ENCODE measurements at regions not wholly inside any gene's neighbourhood (a gene's known extent, or its start where the extent isn't known, plus 50 kb on each side); places are given as distances from the start of the nearest gene placed in this dataset.
A peak's percentile ranks its signal among the peaks of the same experiment; 100 is the strongest.

DNA sequence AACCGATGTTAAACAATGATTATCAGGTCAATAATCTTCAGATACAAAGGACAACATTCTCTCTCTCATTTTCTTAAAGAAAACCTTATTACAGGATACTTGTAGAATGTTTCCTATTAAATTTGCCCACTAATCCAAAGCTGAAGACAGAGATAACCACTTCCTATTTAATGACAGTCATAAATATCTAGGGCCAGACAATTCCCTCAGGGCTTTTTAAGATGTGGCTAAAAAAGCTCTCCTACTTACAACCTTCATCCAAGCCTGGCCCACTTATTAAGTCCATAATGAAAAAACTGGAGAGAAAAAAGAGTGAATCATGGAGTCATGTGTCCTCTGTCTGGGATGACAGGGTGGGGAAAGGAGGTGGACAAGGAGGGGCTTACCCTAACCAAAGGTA is 235.9 kb downstream of the KLF12 start:
- no peaks in the 10 kb centered on the region for H3K9me3 ChIP-seq (ENCODE audit: control insufficient read depth in 2 of 2, insufficient read depth in 1 of 2, low read depth in 1 of 2, low read length in 1 of 2)
- WGBS, 3 donors: 65 to 83% (median 69%) methylated on average over 1 of the region's 1 CpG
- H3K4me1 ChIP-seq (ENCODE audit: control insufficient read depth in 3 of 3, insufficient read depth in 2 of 3, low read depth in 1 of 3, low read length in 2 of 3): no peaks in the 10 kb centered on the region
- H3K36me3 ChIP-seq (ENCODE audit: control insufficient read depth in 3 of 3, insufficient read depth in 2 of 3, low read depth in 1 of 3, low read length in 3 of 3): no peaks in the 10 kb centered on the region
- no peaks in the 10 kb centered on the region for H3K27me3 ChIP-seq (ENCODE audit: control insufficient read depth in 3 of 3, insufficient read depth in 3 of 3, low read length in 3 of 3)
- no peak for DNase-seq
- FAIRE-seq: no peak
- H3K4me3 ChIP-seq (ENCODE audit: low read depth in 1 of 3, low read length in 3 of 3): no peak overlapping the region
- H3K27ac ChIP-seq (ENCODE audit: low read depth in 1 of 3, low read length in 2 of 3): no peak overlapping the region

DNA sequence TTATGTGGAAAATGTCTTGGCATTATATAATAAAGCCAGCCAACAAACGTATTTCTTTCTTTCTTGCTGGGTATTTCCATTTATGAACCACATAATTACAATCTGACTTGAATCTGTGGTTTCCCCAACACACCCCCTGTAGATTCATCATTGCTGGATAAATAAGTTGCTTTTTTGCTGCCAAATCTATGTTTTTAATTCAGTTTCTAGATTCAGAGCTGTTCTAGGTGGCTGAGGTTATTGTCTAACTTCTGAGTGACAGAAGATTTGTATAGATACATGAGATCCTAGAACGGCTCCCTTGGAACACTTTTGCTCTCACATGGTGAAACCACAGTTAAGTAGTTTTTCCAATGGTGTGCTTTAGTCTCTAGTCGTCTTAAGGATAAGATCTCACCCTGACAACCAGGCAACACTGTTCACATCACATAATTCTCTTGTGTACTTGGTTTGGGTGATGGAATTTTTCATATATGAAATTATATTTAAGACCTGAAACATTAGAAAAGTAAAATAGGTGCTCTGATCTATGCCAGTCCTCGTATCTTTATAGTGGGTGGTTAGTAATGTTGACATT is 239.1 kb downstream of the KLF12 start:
- Histone ChIP-seq H3K4me1 (ENCODE audit: control insufficient read depth in 3 of 3, insufficient read depth in 2 of 3, low read depth in 1 of 3, low read length in 2 of 3) (no peaks in the 10 kb centered on the region), H3K27ac (ENCODE audit: low read depth in 1 of 3, low read length in 2 of 3) (no peak overlapping the region), H3K9me3 (ENCODE audit: control insufficient read depth in 2 of 2, insufficient read depth in 1 of 2, low read depth in 1 of 2, low read length in 1 of 2) (no peaks in the 10 kb centered on the region), H3K4me3 (ENCODE audit: low read depth in 1 of 3, low read length in 3 of 3) (no peak overlapping the region), H3K36me3 (ENCODE audit: control insufficient read depth in 3 of 3, insufficient read depth in 2 of 3, low read depth in 1 of 3, low read length in 3 of 3) (no peaks in the 10 kb centered on the region), H3K27me3 (ENCODE audit: control insufficient read depth in 3 of 3, insufficient read depth in 3 of 3, low read length in 3 of 3) (no peaks in the 10 kb centered on the region)
- 75 to 84% (median 81%) methylated on average over 4 of the region's 4 CpGs for WGBS, 3 donors
- FAIRE-seq (no peak), DNase-seq (no peak)

DNA sequence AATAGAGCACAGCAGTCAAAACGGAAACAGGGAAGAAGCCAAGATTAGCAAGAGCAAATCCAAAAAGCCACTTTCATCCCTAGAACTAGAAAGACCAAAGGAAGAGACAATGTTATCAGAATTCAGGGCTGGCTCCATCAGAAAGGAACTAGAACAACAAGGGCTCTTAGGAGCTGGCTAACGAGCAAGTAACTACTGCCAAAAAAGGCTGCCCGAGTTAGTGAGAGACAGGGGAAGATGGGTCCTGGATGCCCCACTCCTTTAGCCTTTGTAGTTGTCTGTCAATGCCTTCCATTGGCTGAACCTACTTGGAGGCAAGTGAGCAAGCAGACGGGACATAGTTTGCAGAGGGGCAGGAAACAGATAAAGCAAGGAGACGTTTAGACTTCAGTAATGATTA is 240.4 kb downstream of the KLF12 start:
- Histone ChIP-seq H3K27ac (ENCODE audit: low read depth in 1 of 3, low read length in 2 of 3) (no peak overlapping the region), H3K4me3 (ENCODE audit: low read depth in 1 of 3, low read length in 3 of 3) (no peak overlapping the region), H3K9me3 (ENCODE audit: control insufficient read depth in 2 of 2, insufficient read depth in 1 of 2, low read depth in 1 of 2, low read length in 1 of 2) (no peaks in the 10 kb centered on the region), H3K36me3 (ENCODE audit: control insufficient read depth in 3 of 3, insufficient read depth in 2 of 3, low read depth in 1 of 3, low read length in 3 of 3) (no peaks in the 10 kb centered on the region), H3K4me1 (ENCODE audit: control insufficient read depth in 3 of 3, insufficient read depth in 2 of 3, low read depth in 1 of 3, low read length in 2 of 3) (no peaks in the 10 kb centered on the region), H3K27me3 (ENCODE audit: control insufficient read depth in 3 of 3, insufficient read depth in 3 of 3, low read length in 3 of 3) (no peaks in the 10 kb centered on the region)
- FAIRE-seq: no peak
- no peak for DNase-seq
- WGBS, 3 donors: 78 to 84% (median 82%) methylated on average over 5 of the region's 5 CpGs

DNA sequence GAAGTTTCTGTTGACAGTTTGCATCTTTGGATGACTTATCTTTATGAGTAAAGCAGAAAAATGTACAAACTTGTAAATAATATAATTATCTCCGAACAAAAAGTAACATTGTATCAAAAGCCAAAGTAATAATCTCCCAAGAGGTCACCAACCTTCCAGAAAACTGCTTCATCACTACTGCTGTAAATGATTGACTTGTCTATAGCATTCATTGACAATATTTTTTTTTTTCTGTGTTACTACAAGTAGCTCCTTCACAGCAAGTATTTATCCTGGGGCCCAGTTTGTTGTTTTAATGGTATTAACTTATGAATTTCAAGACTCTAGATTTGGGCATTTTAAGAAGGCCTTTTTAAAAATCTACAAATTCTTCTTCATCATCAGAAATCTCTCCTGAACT is 242.4 kb downstream of the KLF12 start:
- peak in 1 of 2 donors; percentile 42 for DNase-seq
- no peaks in the 10 kb centered on the region for H3K4me1 ChIP-seq (ENCODE audit: control insufficient read depth in 3 of 3, insufficient read depth in 2 of 3, low read depth in 1 of 3, low read length in 2 of 3)
- H3K9me3 ChIP-seq (ENCODE audit: control insufficient read depth in 2 of 2, insufficient read depth in 1 of 2, low read depth in 1 of 2, low read length in 1 of 2): no peaks in the 10 kb centered on the region
- no peak overlapping the region for H3K27ac ChIP-seq (ENCODE audit: low read depth in 1 of 3, low read length in 2 of 3)
- H3K36me3 ChIP-seq (ENCODE audit: control insufficient read depth in 3 of 3, insufficient read depth in 2 of 3, low read depth in 1 of 3, low read length in 3 of 3): peaks cover 0 to 2% (median 0%) of the 10 kb centered on the region in 3 donors
- 31 to 74% (median 53%) methylated on average over 1 of the region's 1 CpG for WGBS, 3 donors
- no peaks in the 10 kb centered on the region for H3K27me3 ChIP-seq (ENCODE audit: control insufficient read depth in 3 of 3, insufficient read depth in 3 of 3, low read length in 3 of 3)
- peak; percentile 5 for FAIRE-seq
- no peak overlapping the region for H3K4me3 ChIP-seq (ENCODE audit: low read depth in 1 of 3, low read length in 3 of 3)

DNA sequence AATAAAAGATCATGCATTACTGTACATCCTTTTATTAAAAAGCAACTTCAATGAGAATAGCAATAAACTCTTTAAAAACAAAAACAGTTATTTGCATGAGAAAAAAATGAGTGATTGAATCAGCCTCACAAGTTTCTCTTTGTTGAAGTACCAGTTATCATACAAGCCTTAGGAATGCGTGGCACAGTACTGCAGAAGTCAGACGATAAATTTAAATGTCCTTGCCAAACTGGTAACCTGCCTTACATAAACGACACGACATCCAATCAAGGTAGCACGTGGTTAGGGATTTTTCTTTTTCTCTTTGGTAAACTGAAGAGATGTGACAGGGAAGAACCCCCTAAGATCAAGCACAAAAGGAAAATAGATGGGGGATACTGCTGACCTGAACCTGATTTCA is 251.0 kb downstream of the KLF12 start:
- FAIRE-seq: no peak
- H3K9me3 ChIP-seq (ENCODE audit: control insufficient read depth in 2 of 2, insufficient read depth in 1 of 2, low read depth in 1 of 2, low read length in 1 of 2): no peaks in the 10 kb centered on the region
- no peaks in the 10 kb centered on the region for H3K4me1 ChIP-seq (ENCODE audit: control insufficient read depth in 3 of 3, insufficient read depth in 2 of 3, low read depth in 1 of 3, low read length in 2 of 3)
- 79 to 85% (median 85%) methylated on average over 5 of the region's 5 CpGs for WGBS, 3 donors
- H3K36me3 ChIP-seq (ENCODE audit: control insufficient read depth in 3 of 3, insufficient read depth in 2 of 3, low read depth in 1 of 3, low read length in 3 of 3): peaks cover 0 to 2% (median 0%) of the 10 kb centered on the region in 3 donors
- no peak for DNase-seq
- H3K27me3 ChIP-seq (ENCODE audit: control insufficient read depth in 3 of 3, insufficient read depth in 3 of 3, low read length in 3 of 3): no peaks in the 10 kb centered on the region
- H3K4me3 ChIP-seq (ENCODE audit: low read depth in 1 of 3, low read length in 3 of 3): no peak overlapping the region
- H3K27ac ChIP-seq (ENCODE audit: low read depth in 1 of 3, low read length in 2 of 3): no peak overlapping the region

DNA sequence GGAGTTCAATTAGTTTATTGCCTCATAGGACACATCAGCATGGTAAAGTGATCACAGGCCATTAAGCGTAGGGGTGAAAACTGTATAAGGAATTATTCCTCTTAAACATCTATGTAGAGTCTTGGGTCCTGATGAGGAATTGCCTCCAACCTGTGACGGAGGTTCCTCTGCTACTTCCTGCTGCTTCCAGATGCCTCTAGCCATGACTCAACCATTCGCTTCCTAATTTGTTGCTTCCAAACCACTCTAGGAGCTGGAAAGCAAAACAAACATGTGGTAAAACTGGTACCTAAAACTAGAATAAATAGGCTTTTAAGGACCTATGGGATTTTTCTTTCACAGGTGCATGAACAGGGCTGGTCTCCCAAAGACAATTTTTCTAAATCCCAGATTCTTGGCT is 253.8 kb downstream of the KLF12 start:
- Histone ChIP-seq H3K4me1 (ENCODE audit: control insufficient read depth in 3 of 3, insufficient read depth in 2 of 3, low read depth in 1 of 3, low read length in 2 of 3) (no peaks in the 10 kb centered on the region), H3K4me3 (ENCODE audit: low read depth in 1 of 3, low read length in 3 of 3) (no peak overlapping the region), H3K27me3 (ENCODE audit: control insufficient read depth in 3 of 3, insufficient read depth in 3 of 3, low read length in 3 of 3) (no peaks in the 10 kb centered on the region), H3K36me3 (ENCODE audit: control insufficient read depth in 3 of 3, insufficient read depth in 2 of 3, low read depth in 1 of 3, low read length in 3 of 3) (no peaks in the 10 kb centered on the region), H3K9me3 (ENCODE audit: control insufficient read depth in 2 of 2, insufficient read depth in 1 of 2, low read depth in 1 of 2, low read length in 1 of 2) (peaks cover 0 to 4% of the 10 kb centered on the region in 2 donors), H3K27ac (ENCODE audit: low read depth in 1 of 3, low read length in 2 of 3) (no peak overlapping the region)
- FAIRE-seq: no peak
- 77 to 81% (median 80%) methylated on average over 3 of the region's 3 CpGs for WGBS, 3 donors
- no peak for DNase-seq

DNA sequence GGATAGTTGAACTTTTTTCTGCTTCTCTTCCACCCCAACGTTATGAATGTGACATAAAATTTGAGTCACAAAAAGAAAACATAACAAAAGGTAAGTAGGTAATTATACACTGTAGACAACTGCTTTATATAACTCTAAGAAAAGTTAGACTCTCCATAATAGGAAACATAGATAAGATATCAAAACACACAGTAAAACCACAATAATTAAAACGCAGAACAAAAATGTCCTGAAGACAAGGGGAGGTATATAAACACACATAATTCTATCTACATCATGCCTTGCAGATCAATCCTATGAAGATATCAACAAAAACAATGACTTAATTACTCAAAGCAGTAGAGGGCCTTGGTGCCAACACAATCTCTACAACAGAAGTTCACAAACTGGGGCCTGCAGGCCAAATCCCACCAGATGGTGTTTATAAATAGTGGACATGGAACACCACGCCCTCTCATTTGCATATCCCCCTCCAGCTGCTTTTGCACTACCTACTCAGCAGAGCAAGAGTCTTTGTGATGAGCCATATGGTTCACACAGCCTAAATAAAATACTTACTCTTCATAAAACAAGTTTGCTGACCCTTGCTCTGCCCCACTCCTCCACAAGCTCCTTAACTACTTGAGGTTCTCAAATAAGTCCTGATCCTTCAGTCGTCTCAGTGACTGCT is 254.7 kb downstream of the KLF12 start:
- Histone ChIP-seq H3K27ac (ENCODE audit: low read depth in 1 of 3, low read length in 2 of 3) (no peak overlapping the region), H3K4me1 (ENCODE audit: control insufficient read depth in 3 of 3, insufficient read depth in 2 of 3, low read depth in 1 of 3, low read length in 2 of 3) (peaks cover 0 to 1% (median 0%) of the 10 kb centered on the region in 3 donors), H3K36me3 (ENCODE audit: control insufficient read depth in 3 of 3, insufficient read depth in 2 of 3, low read depth in 1 of 3, low read length in 3 of 3) (no peaks in the 10 kb centered on the region), H3K9me3 (ENCODE audit: control insufficient read depth in 2 of 2, insufficient read depth in 1 of 2, low read depth in 1 of 2, low read length in 1 of 2) (peaks cover 0 to 4% of the 10 kb centered on the region in 2 donors), H3K4me3 (ENCODE audit: low read depth in 1 of 3, low read length in 3 of 3) (no peak overlapping the region), H3K27me3 (ENCODE audit: control insufficient read depth in 3 of 3, insufficient read depth in 3 of 3, low read length in 3 of 3) (no peaks in the 10 kb centered on the region)
- no peak for DNase-seq
- FAIRE-seq: no peak
- 47 to 52% (median 48%) methylated on average over 4 of the region's 4 CpGs for WGBS, 3 donors

DNA sequence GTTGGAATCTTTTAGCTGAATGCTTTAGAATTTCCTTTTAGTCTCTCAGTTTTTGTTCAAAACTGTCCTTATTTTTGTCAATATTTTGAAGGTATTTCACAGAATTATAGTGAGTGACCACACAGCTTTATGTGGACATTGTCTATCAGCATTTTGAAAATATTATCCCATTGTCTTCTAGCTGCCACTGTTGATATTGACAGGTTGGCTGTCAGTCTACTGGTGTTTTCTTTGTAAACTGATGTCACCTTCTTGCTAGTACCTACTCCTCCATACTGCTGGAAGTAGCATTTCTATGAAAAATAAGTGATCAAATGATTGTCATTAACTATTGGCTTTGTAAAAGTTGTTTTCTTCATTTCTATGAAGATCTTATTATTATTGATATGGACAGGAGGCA is 256.8 kb downstream of the KLF12 start:
- H3K27ac ChIP-seq (ENCODE audit: low read depth in 1 of 3, low read length in 2 of 3): no peak overlapping the region
- H3K4me1 ChIP-seq (ENCODE audit: control insufficient read depth in 3 of 3, insufficient read depth in 2 of 3, low read depth in 1 of 3, low read length in 2 of 3): peaks cover 0 to 3% (median 0%) of the 10 kb centered on the region in 3 donors
- no peaks in the 10 kb centered on the region for H3K36me3 ChIP-seq (ENCODE audit: control insufficient read depth in 3 of 3, insufficient read depth in 2 of 3, low read depth in 1 of 3, low read length in 3 of 3)
- peaks cover 0 to 4% of the 10 kb centered on the region in 2 donors for H3K9me3 ChIP-seq (ENCODE audit: control insufficient read depth in 2 of 2, insufficient read depth in 1 of 2, low read depth in 1 of 2, low read length in 1 of 2)
- DNase-seq (no peak), FAIRE-seq (no peak)
- no peaks in the 10 kb centered on the region for H3K27me3 ChIP-seq (ENCODE audit: control insufficient read depth in 3 of 3, insufficient read depth in 3 of 3, low read length in 3 of 3)
- H3K4me3 ChIP-seq (ENCODE audit: low read depth in 1 of 3, low read length in 3 of 3): no peak overlapping the region

DNA sequence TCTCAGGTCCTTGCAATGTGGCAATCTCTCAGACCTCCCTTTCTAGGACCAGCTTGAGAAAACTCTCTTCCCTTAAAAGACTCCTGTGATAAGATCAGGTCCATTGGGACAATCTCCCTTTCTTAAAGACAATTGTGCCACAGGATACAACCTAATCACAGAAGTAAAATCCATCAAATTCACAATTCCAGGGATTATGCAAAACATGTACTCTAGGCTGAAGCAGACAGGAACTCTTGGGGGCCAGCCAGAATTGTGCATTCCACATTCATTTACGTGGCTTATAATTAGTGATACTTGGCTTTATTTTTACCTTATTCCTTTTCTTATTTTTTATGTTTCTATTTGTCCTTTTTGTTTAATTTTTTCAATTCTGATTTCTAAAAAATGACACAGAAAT is 257.9 kb downstream of the KLF12 start:
- H3K27me3 ChIP-seq (ENCODE audit: control insufficient read depth in 3 of 3, insufficient read depth in 3 of 3, low read length in 3 of 3): no peaks in the 10 kb centered on the region
- DNase-seq: no peak
- FAIRE-seq: no peak
- no peaks in the 10 kb centered on the region for H3K36me3 ChIP-seq (ENCODE audit: control insufficient read depth in 3 of 3, insufficient read depth in 2 of 3, low read depth in 1 of 3, low read length in 3 of 3)
- H3K9me3 ChIP-seq (ENCODE audit: control insufficient read depth in 2 of 2, insufficient read depth in 1 of 2, low read depth in 1 of 2, low read length in 1 of 2): peaks cover 0 to 4% of the 10 kb centered on the region in 2 donors
- no peak overlapping the region for H3K4me3 ChIP-seq (ENCODE audit: low read depth in 1 of 3, low read length in 3 of 3)
- H3K27ac ChIP-seq (ENCODE audit: low read depth in 1 of 3, low read length in 2 of 3): no peak overlapping the region
- WGBS, 3 donors: 86 to 95% (median 88%) methylated on average over 1 of the region's 1 CpG
- peaks cover 0 to 3% (median 0%) of the 10 kb centered on the region in 3 donors for H3K4me1 ChIP-seq (ENCODE audit: control insufficient read depth in 3 of 3, insufficient read depth in 2 of 3, low read depth in 1 of 3, low read length in 2 of 3)

Measured in small intestine (tissue), 7 donors.